ENCODE measurements at regions not wholly inside any gene's neighbourhood (a gene's known extent, or its start where the extent isn't known, plus 50 kb on each side); places are given as distances from the start of the nearest gene placed in this dataset.

DNA sequence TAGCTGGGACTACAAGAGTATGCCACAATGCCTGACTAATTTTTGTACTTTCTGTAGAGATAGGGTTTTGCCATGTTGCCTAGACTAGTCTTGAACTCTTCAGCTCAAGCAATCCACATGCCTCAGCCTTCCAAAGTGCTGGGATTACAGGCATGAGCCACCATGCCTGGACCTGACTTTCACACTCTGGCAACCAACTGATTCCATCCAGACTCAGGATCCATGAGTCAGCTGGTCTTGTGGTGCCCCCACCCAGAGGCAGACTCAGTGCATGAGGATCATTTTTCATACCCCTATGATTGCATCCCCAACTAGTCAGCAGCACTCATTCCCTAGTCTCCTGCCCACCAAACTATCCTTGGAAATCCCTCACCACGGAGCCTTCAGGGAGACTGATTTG lies 375.9 kb downstream of the ANXA1 start:
- TF ChIP-seq ZNF274 (IDR thresholded peaks at IDR 0.05; ENCODE audit: low read depth, low read length) = no peak
- no peak for TF ChIP-seq SUZ12 (IDR thresholded peaks at IDR 0.05; ENCODE audit: extremely low read depth, insufficient read depth, insufficient read length)
